T-helper 1 cell treated with Interleukin-12 subunit alpha and Interleukin-12 subunit beta and Interleukin-4 antibody, amounts not matched to agents 30 ng/mL and 1 ng/mL, for 36 hours (primary cell): ENCODE measurements at regions not wholly inside any gene's neighbourhood (a gene's known extent, or its start where the extent isn't known, plus 50 kb on each side); places are given as distances from the start of the nearest gene placed in this dataset.
"Not testable (repeated sequence)": the region's sequence is repeated elsewhere in the genome, so short reads cannot be mapped to it uniquely, and the experiment has no call there.

Experiments
- intact Hi-C: fragments of 100-400 bp; cut with micrococcal nuclease; formaldehyde crosslinking; loops from one replicate; pipeline ENCODE4 v1.15.1; 2024

DNA sequence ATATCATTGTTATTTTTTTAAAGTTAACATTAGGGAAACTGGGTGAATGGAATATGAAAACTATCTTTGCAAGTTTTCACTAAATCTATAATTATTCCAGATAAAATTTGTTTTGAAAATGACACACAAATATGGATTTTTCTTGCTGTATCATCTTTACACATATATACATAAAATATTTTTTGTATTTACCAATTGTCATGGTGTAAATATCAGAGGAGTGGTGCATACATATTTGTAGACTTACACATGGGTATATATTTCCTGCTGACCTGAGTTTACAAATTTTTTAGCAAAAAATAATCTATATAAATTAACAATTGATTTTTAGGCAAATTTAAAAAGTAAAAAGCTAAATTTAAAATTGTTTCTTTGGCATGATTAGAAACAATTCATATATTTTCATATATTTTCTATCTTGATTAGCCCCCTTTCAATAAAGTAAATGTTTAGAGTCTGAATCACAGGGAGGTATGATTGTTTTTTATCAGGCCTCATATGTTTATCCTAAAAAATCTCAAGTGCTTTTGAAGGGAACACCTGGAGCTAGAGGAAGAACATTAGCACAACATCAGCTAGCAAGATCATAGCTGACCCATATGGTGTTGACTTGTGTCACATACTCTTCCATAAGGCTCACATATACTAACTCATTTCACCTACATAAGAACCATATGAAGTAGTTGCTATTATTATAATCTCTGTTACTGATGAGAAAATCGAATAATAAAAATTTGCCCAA, 671.8 kb upstream of the GJE1 start:
- intact Hi-C loops = no loop called here

DNA sequence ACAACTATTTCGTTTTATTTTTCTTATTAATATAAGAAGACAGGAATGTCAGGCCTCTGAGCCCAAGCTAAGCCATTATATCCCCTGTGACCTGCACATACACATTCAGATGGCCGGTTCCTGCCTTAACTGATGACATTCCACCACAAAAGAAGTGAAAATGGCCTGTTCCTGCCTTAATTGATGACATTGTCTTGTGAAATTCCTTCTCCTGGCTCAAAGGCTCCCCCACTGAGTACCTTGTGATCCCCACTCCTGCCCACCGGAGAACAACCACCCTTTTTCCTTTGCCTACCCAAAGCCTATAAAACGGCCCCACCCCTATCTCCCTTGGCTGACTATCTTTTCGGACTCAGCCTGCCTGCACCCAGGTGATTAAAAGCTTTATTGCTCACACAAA, 672.5 kb upstream of the GJE1 start:
- intact Hi-C loops = not testable (repeated sequence)

DNA sequence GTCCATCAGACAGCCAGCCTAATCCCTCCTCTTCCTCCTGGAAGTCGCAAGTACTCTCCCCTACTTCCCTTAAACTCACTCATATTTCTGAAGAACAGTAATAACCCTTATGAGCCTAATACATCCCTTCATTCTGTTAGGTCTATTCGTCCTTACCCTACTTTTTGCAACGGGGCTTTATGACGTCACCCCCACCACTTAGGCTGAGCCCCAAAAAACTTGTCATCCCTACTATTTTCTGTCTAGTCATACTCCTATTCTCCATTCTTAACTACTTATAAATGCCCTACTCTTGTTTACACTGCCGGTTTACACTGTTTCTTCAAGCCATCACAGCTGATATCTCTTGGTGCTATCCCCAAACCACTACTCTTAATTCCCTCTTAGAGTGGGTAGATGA, 674.7 kb upstream of the GJE1 start:
- intact Hi-C loops = not testable (repeated sequence)

DNA sequence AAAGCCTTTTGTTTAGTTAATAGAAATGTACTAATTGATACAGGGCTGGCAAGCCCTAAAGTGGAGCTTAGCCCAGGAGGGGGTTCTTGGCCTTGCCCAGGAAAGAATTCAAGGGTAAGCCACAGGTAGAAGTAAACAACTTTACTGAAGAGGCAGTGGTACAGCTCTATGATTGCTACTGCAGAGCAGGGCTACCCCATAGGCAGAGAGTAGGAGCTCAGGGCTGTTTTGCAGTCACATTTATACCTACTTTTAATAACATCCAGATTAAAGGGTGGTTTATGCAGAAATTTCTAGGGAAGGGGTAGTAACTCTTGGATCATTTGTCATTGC, 680.4 kb upstream of the GJE1 start:
- intact Hi-C loops = no loop called here

DNA sequence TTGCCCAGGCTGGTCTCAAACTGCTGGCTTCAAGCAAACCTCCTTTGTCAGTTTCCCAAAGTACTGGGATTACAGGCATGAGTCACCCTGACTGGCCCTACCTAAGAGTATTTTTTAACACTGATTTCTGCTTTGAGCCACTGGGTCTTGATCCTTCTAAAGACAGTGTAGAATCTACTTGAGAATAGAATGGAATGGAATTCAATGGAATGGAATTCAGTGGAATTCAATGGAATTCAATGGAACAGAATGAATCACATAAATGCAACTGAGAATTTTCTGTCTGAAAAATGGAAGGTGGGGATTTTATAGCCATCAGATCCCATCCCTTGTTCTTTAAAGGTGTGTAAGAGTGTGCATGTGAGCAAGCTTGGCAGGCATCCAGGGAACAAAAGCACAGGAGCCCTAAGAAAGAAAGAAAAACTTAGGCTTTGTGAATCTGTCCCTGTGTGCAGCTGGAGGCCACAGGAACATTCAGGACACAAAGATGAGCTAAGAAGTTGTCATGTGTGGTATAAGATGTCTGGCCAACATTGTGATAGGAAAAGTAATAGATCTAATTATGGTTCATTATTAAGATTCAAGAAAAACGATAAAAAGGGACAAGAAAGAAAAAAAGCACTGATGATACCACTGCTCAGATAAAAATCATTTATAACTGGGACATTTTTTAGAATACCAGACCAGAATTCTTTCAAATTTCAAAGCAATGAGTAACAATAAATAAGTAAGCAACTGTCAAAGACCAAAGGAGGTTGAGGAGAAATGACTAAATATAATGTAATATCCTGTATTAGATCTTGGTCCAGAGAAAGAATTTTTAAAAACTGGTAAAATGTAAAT, 681.0 kb upstream of the GJE1 start:
- intact Hi-C loops = no loop called here

DNA sequence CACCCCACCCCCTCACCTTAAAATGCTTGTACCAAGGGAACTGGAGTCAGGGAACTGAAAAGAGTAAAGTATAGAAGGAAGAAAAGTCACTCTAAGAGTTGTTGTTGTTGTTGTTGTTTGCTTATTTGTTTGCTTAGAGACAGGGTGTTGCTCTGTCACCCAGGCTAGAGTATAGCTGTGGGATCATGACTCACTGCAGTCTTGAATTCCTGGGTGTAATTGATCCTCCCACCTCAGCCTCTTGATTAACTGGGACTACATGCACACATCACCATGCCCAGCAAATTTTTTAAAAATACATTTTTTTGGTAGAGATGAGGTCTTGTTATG, 681.6 kb upstream of the GJE1 start:
- intact Hi-C loops = no loop called here

DNA sequence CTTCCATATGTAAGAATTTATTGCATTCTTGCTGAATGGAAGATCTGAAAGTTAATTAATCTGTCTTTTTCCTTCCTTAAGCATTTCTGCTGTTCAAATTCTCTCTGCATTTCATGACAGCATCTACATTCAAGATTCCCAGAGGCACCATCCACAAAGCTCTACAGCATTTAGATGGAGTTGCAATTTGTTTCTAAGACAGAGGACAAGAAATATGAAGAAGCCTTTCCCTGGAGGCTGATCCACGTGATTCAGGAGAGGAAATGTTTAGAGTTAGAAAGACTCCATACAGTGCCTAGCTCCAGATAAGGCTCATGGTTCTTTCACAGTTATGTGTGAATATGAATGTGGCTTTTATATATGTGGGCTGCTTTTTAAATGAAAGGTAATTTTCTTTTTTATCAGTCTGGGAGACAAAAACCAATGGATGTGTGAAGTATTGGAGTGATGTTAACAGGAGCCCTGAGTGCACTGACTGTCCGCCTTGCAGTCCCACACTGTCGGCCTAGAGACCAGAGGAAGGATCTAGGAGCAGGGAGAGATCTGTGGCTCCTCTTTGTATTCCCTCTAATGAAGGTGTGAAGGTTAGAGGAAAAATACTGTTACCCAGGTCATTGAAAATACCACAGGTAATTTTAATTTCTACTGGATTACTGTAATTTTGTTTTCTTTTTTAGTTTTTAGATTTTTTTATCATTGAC, 686.6 kb upstream of the GJE1 start:
- intact Hi-C loops = no loop called here

DNA sequence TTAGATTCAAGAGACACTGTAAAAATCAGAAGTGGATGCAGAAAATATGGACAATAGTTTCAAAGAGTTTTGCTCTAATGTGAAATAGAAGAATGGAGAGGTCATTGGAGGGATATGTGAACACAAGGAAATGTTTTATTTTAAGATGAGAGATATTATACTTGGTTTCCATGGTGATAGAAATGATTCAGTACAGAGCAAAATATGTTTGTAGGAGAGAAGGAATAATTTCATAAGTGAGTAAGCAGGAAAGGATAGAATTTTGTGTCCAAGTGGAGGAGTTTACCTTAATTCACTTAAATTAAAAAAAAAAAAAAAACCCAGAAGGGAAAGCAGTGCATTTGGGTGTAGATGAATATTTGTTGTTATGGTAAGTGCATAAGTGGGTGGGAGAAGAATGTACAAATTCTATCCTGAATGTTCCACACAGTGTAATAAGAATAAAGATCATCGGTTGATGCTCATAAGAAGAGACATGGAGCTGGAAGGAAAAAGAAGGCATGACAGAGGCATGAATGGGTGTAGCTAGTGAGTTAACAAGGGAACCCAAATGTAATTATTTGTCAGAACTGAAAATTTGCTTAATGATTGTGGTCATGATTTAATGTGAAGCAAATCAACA, 688.9 kb upstream of the GJE1 start:
- intact Hi-C loops = no loop called here

DNA sequence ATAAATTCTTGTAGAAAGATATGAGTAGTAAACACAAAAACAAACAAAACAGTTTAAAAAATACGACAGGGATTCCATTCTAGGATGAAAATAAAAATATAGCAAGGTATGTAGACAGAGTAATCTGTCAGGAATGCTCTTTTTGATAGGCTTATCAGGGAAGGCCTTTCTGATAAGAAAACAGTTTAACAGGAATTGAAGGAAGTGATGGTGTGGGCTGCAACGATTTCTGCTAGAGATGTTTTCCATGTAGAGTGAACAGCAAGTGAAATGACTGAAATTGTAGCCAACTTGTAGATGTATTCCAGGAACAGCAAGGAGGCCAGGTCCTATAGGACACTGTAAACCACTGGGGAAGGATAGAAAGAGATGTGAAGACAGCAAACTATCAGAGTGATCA, 689.7 kb upstream of the GJE1 start:
- intact Hi-C loops = no loop called here

DNA sequence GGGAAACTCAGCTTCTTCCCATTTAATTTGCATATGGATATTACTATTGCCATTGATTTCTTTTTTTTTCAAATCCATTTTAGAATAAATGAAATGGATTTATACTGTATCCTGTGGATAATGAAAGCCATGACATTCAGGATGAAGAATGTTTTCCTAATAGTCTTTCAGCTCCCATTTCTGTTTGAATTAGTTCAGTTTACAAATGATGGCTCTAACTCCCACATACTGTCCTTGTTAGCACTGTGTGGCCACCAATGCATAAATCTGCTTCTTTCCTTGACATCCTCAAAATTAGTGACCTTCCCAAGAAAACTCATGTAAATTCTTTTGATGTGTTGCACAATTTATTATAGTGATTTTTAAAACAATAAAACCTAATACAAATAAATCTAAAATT, 693.2 kb upstream of the GJE1 start:
- intact Hi-C loops = no loop called here

DNA sequence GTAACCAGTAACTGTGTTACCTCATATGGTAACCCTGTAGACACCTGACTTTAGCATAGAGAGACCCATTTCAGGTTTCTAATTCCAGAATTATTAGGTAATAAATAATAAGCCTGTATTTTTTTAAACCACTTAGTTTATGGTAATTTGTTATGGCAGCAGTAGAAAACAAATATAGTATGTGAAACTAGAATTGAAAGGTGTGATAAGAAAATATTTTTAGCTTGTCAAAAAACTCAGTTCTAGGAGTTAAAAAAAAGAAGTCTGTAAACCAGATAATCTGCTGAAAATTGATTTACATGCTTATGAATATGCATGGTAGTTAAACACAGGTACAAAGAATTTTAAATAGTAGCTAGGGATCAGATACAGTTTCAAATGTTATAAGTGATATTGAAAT, 695.0 kb upstream of the GJE1 start:
- intact Hi-C loops = no loop called here

DNA sequence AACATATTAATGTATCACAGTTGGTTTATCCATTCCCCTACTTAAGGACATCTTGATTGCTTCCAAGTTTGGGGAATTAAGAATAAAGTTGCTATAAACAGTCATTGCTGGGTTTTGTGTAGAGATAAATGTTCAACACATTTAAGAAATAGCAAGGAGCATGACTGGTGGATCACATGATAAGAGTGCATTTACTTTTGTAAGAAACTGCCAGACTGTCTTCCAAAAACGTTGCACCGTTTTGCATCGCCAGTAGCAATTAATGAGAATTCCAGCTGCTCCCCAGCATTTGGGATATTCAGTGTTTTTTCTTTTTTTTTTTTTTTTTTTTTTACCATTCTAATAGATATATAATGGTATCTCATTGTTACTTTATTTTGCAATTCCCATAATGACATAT, 695.7 kb upstream of the GJE1 start:
- intact Hi-C loops = no loop called here

DNA sequence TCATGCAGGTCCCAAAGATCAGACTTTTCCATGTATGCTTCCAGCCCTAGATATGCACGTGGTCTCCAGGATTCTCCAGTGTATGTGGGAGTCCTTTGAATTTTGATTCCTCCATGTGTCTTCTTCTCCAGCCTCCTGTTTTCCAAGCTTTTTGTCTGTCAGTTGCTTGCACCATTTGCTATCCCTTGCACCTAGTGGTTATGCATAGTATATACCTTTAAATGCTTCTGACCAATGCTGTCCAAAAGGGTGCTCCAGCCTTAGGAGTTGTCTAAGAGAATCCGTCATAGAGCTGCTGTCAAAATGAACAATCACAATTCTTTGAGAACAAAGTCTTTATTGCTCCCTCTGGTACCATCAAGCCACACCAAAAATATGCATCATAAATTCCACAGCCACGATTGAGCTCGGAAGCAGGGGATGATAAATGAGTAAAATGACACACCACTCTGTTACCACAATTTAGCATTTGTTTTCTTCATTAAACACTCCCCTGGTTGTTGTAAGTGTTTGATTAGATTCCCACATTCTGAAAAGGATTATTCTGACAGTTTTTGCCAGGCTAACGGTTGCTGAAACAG, 706.2 kb upstream of the GJE1 start:
- intact Hi-C loops = no loop called here

DNA sequence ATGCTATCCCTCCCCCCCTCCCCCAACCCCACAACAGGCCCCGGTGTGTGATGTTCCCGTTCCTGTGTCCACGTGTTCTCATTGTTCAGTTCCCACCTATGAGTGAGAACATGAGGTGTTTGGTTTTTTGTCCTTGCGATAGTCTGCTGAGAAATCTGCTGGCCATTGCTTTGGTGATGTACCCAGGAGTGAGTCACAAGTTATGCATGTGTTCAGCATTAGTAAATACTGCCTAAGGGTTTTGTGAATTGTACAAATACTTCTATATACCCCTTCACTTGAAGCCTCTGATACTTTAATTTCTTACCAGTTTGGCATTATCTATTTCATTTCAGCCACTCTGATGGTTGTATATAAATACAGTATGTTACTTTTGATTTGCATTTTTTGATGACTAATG, 711.3 kb upstream of the GJE1 start:
- intact Hi-C loops = no loop called here

DNA sequence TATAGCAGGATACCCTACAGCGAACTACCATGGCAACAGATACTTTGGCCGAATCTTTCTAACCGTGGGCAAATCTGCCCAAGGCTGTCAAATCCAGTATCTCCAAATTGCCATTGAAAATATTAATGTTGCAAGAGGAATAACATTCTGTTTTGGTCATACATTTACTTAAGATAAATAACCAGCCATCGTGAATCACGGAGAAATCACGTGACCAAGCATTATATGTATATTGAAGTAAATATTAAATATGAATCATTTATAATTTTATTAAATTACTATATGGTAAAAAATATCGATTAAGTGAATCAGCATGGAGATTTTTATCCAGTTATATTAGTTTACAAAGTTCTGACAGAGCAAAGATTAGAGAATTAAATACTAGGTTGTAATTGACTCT, 714.6 kb upstream of the GJE1 start:
- intact Hi-C loops = no loop called here

DNA sequence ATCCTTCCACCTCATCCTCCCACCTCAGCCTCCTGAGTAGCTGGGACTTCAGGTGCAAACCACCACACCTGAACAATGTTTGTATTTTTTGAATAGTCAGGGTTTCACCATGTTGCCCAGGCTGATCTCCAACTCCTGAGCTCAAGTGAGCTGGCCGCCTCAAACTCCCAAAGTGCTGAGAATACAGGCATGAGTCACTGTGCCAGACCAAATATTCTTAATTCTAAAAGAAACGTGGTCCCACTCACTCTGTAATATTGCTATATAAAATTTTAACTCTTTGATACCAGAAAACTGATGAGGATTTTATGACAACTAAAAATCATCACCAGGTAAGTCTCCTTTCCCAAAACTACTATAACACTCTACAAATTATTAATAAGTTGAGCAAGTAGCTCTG, 716.8 kb upstream of the GJE1 start:
- intact Hi-C loops = no loop called here

DNA sequence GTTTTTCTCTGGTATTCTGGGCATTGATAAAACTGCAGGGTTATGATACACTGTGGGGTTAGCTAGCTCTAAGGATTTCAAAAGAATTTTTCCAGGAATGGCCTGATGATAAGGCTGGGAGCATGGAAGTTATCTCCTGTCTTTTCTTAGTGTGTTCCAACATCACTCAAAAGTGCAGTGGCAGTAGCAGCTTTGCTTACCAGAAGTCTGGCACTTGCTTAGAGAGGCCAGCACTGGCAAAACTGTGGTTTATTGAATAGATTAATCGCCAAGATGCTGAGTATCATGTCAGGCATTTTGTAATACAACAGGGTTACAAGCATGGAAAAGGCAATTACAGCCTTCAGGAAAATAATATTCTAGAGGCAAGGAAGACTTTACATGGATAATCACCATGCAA, 719.5 kb upstream of the GJE1 start:
- intact Hi-C loops = no loop called here

DNA sequence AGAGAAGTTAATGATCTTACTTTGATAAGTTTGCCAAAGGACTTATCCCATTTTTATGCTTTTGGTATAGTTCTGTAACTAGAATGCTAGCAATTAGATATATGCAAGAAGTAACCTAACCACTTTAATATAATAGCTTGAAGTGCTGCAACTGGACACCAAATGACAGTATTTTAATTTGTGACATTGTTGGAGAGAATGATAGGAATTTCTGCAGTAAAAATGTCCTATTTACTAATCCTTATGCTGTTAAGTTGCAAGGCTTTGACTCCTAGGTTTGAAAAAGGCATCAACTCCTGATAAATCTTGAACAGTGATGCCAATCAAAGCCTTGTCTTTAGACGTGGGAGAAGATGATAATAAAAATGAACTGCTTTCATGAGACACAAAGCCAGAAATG, 726.0 kb upstream of the GJE1 start:
- intact Hi-C loops = loop anchor here (10.0 kb wide), 1 partner anchor 158 kb away; no protein-coding TSS in a partner anchor

DNA sequence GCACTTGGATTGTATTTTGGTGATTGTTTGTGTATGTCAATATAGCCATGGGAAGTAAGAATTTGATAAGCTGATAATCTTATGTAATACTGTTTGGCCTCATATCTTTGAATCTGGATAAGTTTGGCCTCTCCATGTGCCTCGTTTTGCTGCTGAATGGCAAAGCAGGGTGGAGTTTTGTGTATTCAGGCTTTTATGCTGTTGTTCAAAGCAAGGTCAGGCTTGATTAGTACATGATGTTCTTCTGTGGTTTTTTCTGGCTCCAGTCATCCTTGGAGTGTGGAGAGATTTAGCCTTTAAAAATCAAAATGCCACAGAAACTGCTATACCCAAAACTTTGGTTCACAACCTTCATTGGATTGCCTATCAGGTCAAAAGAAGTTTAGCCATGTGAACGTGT, 728.9 kb upstream of the GJE1 start:
- intact Hi-C loops = loop anchor here (10.0 kb wide), 1 partner anchor 161 kb away; no protein-coding TSS in a partner anchor

DNA sequence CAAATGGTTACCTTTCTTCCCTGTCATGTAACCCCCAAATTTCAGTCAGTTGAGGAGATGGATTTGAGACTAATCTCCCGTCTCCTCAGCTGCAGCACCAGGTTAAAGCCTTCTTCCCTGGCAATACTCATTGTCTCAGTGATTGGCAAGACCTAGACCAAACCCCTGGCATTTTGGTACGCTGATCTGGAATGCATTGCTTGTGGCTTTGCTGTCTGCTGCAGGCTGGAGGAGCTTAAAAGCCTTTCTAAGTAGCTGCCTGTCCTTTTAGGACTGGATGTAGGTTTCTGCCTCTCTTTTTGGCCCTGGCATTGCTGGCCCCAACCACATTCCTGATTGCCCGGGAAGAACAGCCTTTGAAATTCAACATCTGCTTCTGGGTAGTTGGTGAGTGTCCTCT, 729.6 kb upstream of the GJE1 start:
- intact Hi-C loops = loop anchor here (10.0 kb wide), 1 partner anchor 162 kb away; no protein-coding TSS in a partner anchor

DNA sequence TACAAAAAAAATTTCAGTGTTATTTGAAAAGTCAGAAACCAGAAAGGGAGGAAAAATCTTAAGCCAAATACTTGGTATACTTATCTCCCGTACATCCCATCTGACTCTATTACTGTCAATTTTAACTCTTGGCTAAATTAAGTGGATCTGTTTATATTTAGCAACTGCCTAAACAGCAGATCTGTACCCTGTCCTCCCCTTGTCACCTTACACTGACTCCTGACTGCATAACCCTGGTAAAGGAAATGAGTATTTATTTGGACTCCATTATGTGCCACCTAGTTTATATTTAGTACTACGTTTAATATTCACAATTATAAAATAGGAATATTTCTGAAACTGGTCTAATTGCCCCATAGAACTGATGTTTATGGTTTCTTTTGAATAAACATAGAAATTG, 730.2 kb upstream of the GJE1 start:
- intact Hi-C loops = loop anchor here (10.0 kb wide), 1 partner anchor 162 kb away; no protein-coding TSS in a partner anchor
